ENCODE measurements at regions not wholly inside any gene's neighbourhood (a gene's known extent, or its start where the extent isn't known, plus 50 kb on each side); places are given as distances from the start of the nearest gene placed in this dataset.
"Not testable (repeated sequence)": the region's sequence is repeated elsewhere in the genome, so short reads cannot be mapped to it uniquely, and the experiment has no call there.

- no peaks in the 10 kb centered on the region for H3K27me3 ChIP-seq
- no peaks in the 10 kb centered on the region for H3K9me3 ChIP-seq
- no peak overlapping the region for H3K4me3 ChIP-seq
- H3K4me1 ChIP-seq, result no peaks in the 10 kb centered on the region
- H3K36me3 ChIP-seq, result no peaks in the 10 kb centered on the region
- DNase-seq (ENCODE audit: low spot score in 2 of 2), result no peak
- intact Hi-C loops (cut with DNase I), result no loop called here
- no peak for TF ChIP-seq CTCF (IDR thresholded peaks at IDR 0.05)
- H3K27ac ChIP-seq, result no peak overlapping the region
Measured at GRCh38 chr20:6664574-6664973, 102.9 kb upstream of the BMP2 start.

- Histone ChIP-seq H3K36me3 (no peaks in the 10 kb centered on the region), H3K9me3 (no peaks in the 10 kb centered on the region), H3K27me3 (no peaks in the 10 kb centered on the region), H3K27ac (no peak overlapping the region), H3K4me1 (no peaks in the 10 kb centered on the region), H3K4me3 (no peak overlapping the region)
- intact Hi-C loops (cut with DNase I), result no loop called here
- DNase-seq (ENCODE audit: low spot score in 2 of 2), result no peak
- no peak for TF ChIP-seq CTCF (IDR thresholded peaks at IDR 0.05)
Measured at GRCh38 chr20:6663751-6664388, 103.6 kb upstream of the BMP2 start.

GRCh38 chr20:6663104-6663503, 104.4 kb upstream of the BMP2 start:
- no peaks in the 10 kb centered on the region for H3K36me3 ChIP-seq
- intact Hi-C loops (cut with DNase I), result no loop called here

GRCh38 chr20:6662309-6662708, 105.2 kb upstream of the BMP2 start:
- H3K4me1 ChIP-seq, result no peaks in the 10 kb centered on the region
- intact Hi-C loops (cut with DNase I), result no loop called here
- no peak overlapping the region for H3K4me3 ChIP-seq
- H3K9me3 ChIP-seq, result no peaks in the 10 kb centered on the region
- H3K27me3 ChIP-seq, result no peaks in the 10 kb centered on the region
- H3K27ac ChIP-seq, result no peak overlapping the region
- H3K36me3 ChIP-seq, result no peaks in the 10 kb centered on the region
- TF ChIP-seq CTCF (IDR thresholded peaks at IDR 0.05), result no peak
- no peak for DNase-seq (ENCODE audit: low spot score in 2 of 2)

More at GRCh38 chr20:6663104-6663503, 104.4 kb upstream of the BMP2 start:
- no peak overlapping the region for H3K4me3 ChIP-seq
- no peaks in the 10 kb centered on the region for H3K27me3 ChIP-seq
- H3K27ac ChIP-seq, result no peak overlapping the region
- H3K9me3 ChIP-seq, result no peaks in the 10 kb centered on the region
- no peak for TF ChIP-seq CTCF (IDR thresholded peaks at IDR 0.05)
- H3K4me1 ChIP-seq, result no peaks in the 10 kb centered on the region
- no peak for DNase-seq (ENCODE audit: low spot score in 2 of 2)

- Histone ChIP-seq H3K36me3 (no peaks in the 10 kb centered on the region), H3K4me1 (no peaks in the 10 kb centered on the region), H3K4me3 (no peak overlapping the region), H3K27ac (no peak overlapping the region), H3K9me3 (no peaks in the 10 kb centered on the region), H3K27me3 (no peaks in the 10 kb centered on the region)
- DNase-seq (ENCODE audit: low spot score in 2 of 2), result no peak
- no peak for TF ChIP-seq CTCF (IDR thresholded peaks at IDR 0.05)
- intact Hi-C loops (cut with DNase I), result no loop called here
Measured at GRCh38 chr20:6660441-6660840, 107.0 kb upstream of the BMP2 start.

GRCh38 chr20:6658909-6659308, 108.6 kb upstream of the BMP2 start:
- H3K4me3 ChIP-seq; DNase-seq (ENCODE audit: low spot score in 2 of 2); H3K9me3 ChIP-seq; H3K36me3 ChIP-seq; H3K4me1 ChIP-seq; H3K27me3 ChIP-seq; intact Hi-C loops (cut with DNase I); H3K27ac ChIP-seq: not testable (repeated sequence)
